Ovary (tissue), 7 donors: ENCODE measurements at regions not wholly inside any gene's neighbourhood (a gene's known extent, or its start where the extent isn't known, plus 50 kb on each side); places are given as distances from the start of the nearest gene placed in this dataset.
A peak's percentile ranks its signal among the peaks of the same experiment; 100 is the strongest.
"Not testable (repeated sequence)": the region's sequence is repeated elsewhere in the genome, so short reads cannot be mapped to it uniquely, and the experiment has no call there.

Experiments used
- DNase-seq, 5 donors: peaks; one replicate each; pipeline ENCODE4 v3.0.0-alpha.2; 2019 to 2020
- H3K27ac ChIP-seq, 2 donors: fragments of 200-600 bp; one replicate each; pipeline versions ENCODE4 v1.5.1 to v1.8.0; 2019 to 2022
- H3K27me3 ChIP-seq: fragments of 200-600 bp; one replicate; pipeline ENCODE4 v1.8.0; 2022
- H3K36me3 ChIP-seq: fragments of 200-600 bp; sonication (generic); one replicate; pipeline ENCODE4 v1.5.1; 2019
- H3K4me1 ChIP-seq: one replicate; pipeline ENCODE4 v1.8.1; 2013; ENCODE audit warnings: mild to moderate bottlenecking, moderate library complexity; ENCODE audit not compliant: insufficient read depth
- H3K4me3 ChIP-seq: fragments of 200-600 bp; sonication (generic); one replicate; pipeline ENCODE4 v1.5.1; 2017
- H3K9me3 ChIP-seq, 2 donors: fragments of 200-600 bp in 1 of 2; sonication (generic) in 1 of 2; one replicate each; pipeline versions ENCODE4 v1.5.1 to v1.8.1; 2013 to 2019; ENCODE audit warnings: mild to moderate bottlenecking in 1 of 2, moderate library complexity in 1 of 2
- CTCF ChIP-seq, 3 donors: fragments of 450-650 bp in 2 of 3; fragments of 200-600 bp in 1 of 3; IDR thresholded peaks; one replicate each; pipeline versions ENCODE4 v1.5.1 to v1.8.0; 2016 to 2022; ENCODE audit warnings: antibody characterized with exemption in 3 of 3, mild to moderate bottlenecking in 1 of 3
- EP300 ChIP-seq: sonication (generic); formaldehyde crosslinking; IDR thresholded peaks from one replicate; pipeline ENCODE4 v1.6.1; 2017; ENCODE audit warnings: antibody characterized with exemption
- POLR2A ChIP-seq: fragments of 450-650 bp; IDR thresholded peaks from one replicate; pipeline ENCODE4 v1.6.1; 2017; ENCODE audit warnings: antibody characterized with exemption, mild to moderate bottlenecking, moderate library complexity
- WGBS, 3 donors: extraction: QIAGEN DNeasy Blood & Tissue Kit in 1 of 3; methylation state at CpG; one replicate each; pipeline versions ENCODE4 v1.1.5 to v1.1.7; 2013 to 2017; 5-methylcytosine and 5-hydroxymethylcytosine counted together
- intact Hi-C, 4 donors: fragments of 100-400 bp; cut with DNase I; formaldehyde crosslinking; loops; one replicate each; pipeline versions ENCODE4 v1.11.0 to v1.15.1; 2022 to 2023
- donor health status: DM: no; HTN: no; CAD: no; lungs with moderate emphysema.
- donor health status: DM: no; HTN: no; CAD: no.
- donor health status: Bipolar disorder and iron deficiency.
- donor health status: DM: no; HTN: no; CAD: no.
- donor health status: DM: yes; HTN: yes; CAD: no.

- intact Hi-C loops: loop anchor here in 1 of 4 donors (5.0 kb wide), 1 partner anchor 42 kb away; no protein-coding TSS in a partner anchor
- TF ChIP-seq EP300 (no peak), POLR2A (no peak), CTCF (IDR thresholded peaks at IDR 0.05) (no peak)
These were observed 91.4 kb downstream of the RPL27A start for GRCh38 chr11:8773916-8774539.

GRCh38 chr11:8774916-8775315 is 92.3 kb downstream of the RPL27A start:
- H3K4me1 ChIP-seq: peaks cover 45% of the 10 kb centered on the region

More at GRCh38 chr11:8773916-8774539, 91.4 kb downstream of the RPL27A start:
- Histone ChIP-seq H3K4me1 (peaks cover 42% of the 10 kb centered on the region), H3K27me3 (no peaks in the 10 kb centered on the region), H3K36me3 (no peaks in the 10 kb centered on the region), H3K27ac (peak overlapping the region in 1 of 2 donors; percentile 78), H3K9me3 (no peaks in the 10 kb centered on the region), H3K4me3 (no peak overlapping the region)
- WGBS, 3 donors: 69 to 80% (median 74%) methylated on average over 5 of the region's 5 CpGs
- DNase-seq: no peak

GRCh38 chr11:8775332-8775731 is 92.7 kb downstream of the RPL27A start:
- H3K4me3 ChIP-seq: no peak overlapping the region
- DNase-seq: peak; percentile 67 to 78 (median 75)
- H3K36me3 ChIP-seq: no peaks in the 10 kb centered on the region
- H3K27ac ChIP-seq: peak overlapping the region in 1 of 2 donors; percentile 78
- peaks cover 45% of the 10 kb centered on the region for H3K4me1 ChIP-seq
- H3K27me3 ChIP-seq: no peaks in the 10 kb centered on the region
- TF ChIP-seq CTCF (IDR thresholded peaks at IDR 0.05) (no peak), EP300 (no peak)
- H3K9me3 ChIP-seq: no peaks in the 10 kb centered on the region
- 4 to 12% (median 5%) methylated on average over 4 of the region's 4 CpGs for WGBS, 3 donors
- intact Hi-C loops: loop anchor here in 1 of 4 donors (5.0 kb wide), 1 partner anchor 48 kb away; no protein-coding TSS in a partner anchor

More at GRCh38 chr11:8774916-8775315, 92.3 kb downstream of the RPL27A start:
- not testable (repeated sequence) for H3K36me3 ChIP-seq, H3K9me3 ChIP-seq, H3K4me3 ChIP-seq, H3K27me3 ChIP-seq
- WGBS, 3 donors: 54 to 60% (median 58%) methylated on average over 8 of the region's 8 CpGs
- intact Hi-C loops: loop anchor here in 2 of 4 donors (5.0 kb wide), 2 partner anchors 43 to 48 kb away; no protein-coding TSS in a partner anchor
- H3K27ac ChIP-seq: peak overlapping the region in 1 of 2 donors; percentile 78
- DNase-seq: peak in 1 of 5 donors; percentile 52

- Histone ChIP-seq H3K27ac (peak overlapping the region in 1 of 2 donors; percentile 78), H3K9me3 (no peaks in the 10 kb centered on the region), H3K27me3 (no peaks in the 10 kb centered on the region), H3K36me3 (no peaks in the 10 kb centered on the region), H3K4me3 (no peak overlapping the region), H3K4me1 (peaks cover 46% of the 10 kb centered on the region)
- no peak for DNase-seq
- WGBS, 3 donors: 73 to 85% (median 80%) methylated on average over 1 of the region's 1 CpG
- intact Hi-C loops: loop anchor here in 1 of 4 donors (5.0 kb wide), 1 partner anchor 48 kb away; no protein-coding TSS in a partner anchor
- TF ChIP-seq CTCF (IDR thresholded peaks at IDR 0.05) (no peak), EP300 (no peak), POLR2A (no peak)
These were observed 93.1 kb downstream of the RPL27A start for GRCh38 chr11:8775734-8776133.

- H3K36me3 ChIP-seq: no peaks in the 10 kb centered on the region
- H3K4me3 ChIP-seq: no peak overlapping the region
- WGBS, 3 donors: 76 to 86% (median 79%) methylated on average over 3 of the region's 3 CpGs
- intact Hi-C loops: loop anchor here in 1 of 4 donors (5.0 kb wide), 1 partner anchor 49 kb away; no protein-coding TSS in a partner anchor
- no peaks in the 10 kb centered on the region for H3K27me3 ChIP-seq
- H3K9me3 ChIP-seq: no peaks in the 10 kb centered on the region
- H3K4me1 ChIP-seq: peaks cover 48% of the 10 kb centered on the region
- H3K27ac ChIP-seq: peak overlapping the region in 1 of 2 donors; percentile 78
- TF ChIP-seq EP300: no peak
- no peak for DNase-seq
These were observed 93.6 kb downstream of the RPL27A start for GRCh38 chr11:8776209-8776608.
